Stimulated activated effector memory CD8-positive, alpha-beta T cell treated with anti-CD3 and anti-CD28 coated beads, Interleukin-12 subunit alpha, Interleukin-12 subunit beta, amount 100 ng/mL, for 72 hours (primary cell): ENCODE measurements at regions not wholly inside any gene's neighbourhood (a gene's known extent, or its start where the extent isn't known, plus 50 kb on each side); places are given as distances from the start of the nearest gene placed in this dataset.
"Not testable (repeated sequence)": the region's sequence is repeated elsewhere in the genome, so short reads cannot be mapped to it uniquely, and the experiment has no call there.

Source experiments
- ATAC-seq: fragments of 150-1000 bp; cut with Tn5 transposase; 2 replicates; pipeline ENCODE4 v1.10.0; 2021
- DNase-seq, 2 donors: peaks; one replicate each; pipeline ENCODE4 v3.0.0; 2021 to 2022; ENCODE audit warnings: low spot score in 2 of 2
- H3K27ac Mint-ChIP-seq: one replicate; pipeline ENCODE4 v1.8.0; 2022; ENCODE audit warnings: mild to moderate bottlenecking, mixed read lengths
- H3K36me3 Mint-ChIP-seq: one replicate; pipeline ENCODE4 v1.8.0; 2022; ENCODE audit warnings: mild to moderate bottlenecking, mixed read lengths
- H3K4me1 Mint-ChIP-seq: one replicate; pipeline ENCODE4 v1.8.0; 2022; ENCODE audit warnings: mixed read lengths
- H3K4me3 Mint-ChIP-seq: one replicate; pipeline ENCODE4 v1.8.0; 2022; ENCODE audit warnings: mild to moderate bottlenecking, mixed read lengths
- H3K9me3 Mint-ChIP-seq: one replicate; pipeline ENCODE4 v1.8.0; 2022; ENCODE audit warnings: mixed read lengths

DNA sequence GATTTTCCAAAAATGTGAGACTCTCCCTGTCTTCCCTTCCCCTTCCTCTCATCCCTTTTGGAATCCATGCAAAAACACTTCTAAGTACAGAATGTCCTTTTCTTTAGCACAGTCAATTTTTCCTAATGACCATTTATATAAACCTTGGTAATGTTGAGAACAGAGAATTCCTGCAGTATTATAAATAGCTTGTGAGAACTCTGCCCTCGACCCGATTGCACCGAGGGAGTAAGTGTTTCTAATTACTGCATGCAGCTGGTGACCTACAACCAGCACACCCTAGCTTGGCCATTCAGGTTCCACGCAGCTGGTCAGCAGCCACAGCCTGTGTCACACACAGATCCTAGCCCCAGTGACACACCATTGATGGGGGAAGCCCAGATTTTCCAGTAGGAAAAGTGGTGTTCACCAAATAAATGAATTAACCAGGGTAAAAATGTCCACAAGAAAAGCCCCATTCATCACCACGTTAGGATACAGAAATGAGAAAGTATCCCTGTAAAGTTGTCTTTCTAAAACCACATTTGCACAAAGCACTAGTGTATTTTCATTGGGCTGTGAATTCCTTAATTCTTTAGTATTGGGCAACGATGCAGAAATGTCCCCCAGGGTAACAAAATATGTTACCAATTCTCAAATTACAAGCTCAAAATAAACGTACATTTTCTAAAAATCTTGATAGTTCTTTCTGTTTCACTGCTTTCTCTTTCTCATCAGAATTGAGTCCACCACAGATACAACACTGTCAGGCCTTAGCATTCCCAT, 499.0 kb upstream of the KLF6 start:
- H3K4me3 Mint-ChIP-seq: no peak overlapping the region

DNA sequence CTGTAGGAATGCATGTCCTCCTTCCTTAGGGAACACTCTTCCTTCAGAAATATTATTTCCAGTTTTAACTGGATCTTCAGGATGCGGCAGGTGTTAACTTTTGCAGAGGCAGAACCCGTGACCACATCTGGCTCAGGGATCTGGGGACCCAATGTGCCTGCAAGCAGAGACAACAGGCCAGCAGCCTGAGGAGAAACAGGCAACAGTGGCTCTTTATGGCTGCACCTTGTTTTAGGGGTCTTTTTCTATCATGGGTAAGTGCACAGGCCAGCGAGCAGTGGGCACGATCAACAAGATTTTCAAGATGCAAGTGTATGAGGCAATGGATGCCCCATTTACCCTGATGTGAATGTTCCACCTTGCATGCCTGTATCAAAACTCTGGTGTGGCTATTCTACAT, 497.5 kb upstream of the KLF6 start:
- Mint-ChIP-seq H3K36me3 (no peaks in the 10 kb centered on the region), H3K9me3 (no peaks in the 10 kb centered on the region), H3K4me3 (no peak overlapping the region), H3K27ac (no peak overlapping the region), H3K4me1 (peaks cover 15% of the 10 kb centered on the region)
- DNase-seq (no peak), ATAC-seq (no peak)

More for the DNA sequence above, 499.0 kb upstream of the KLF6 start:
- H3K4me1 Mint-ChIP-seq: peaks cover 15% of the 10 kb centered on the region
- H3K36me3 Mint-ChIP-seq: no peaks in the 10 kb centered on the region
- H3K9me3 Mint-ChIP-seq: no peaks in the 10 kb centered on the region
- H3K27ac Mint-ChIP-seq: no peak overlapping the region
- no peak for DNase-seq
- no peak for ATAC-seq

DNA sequence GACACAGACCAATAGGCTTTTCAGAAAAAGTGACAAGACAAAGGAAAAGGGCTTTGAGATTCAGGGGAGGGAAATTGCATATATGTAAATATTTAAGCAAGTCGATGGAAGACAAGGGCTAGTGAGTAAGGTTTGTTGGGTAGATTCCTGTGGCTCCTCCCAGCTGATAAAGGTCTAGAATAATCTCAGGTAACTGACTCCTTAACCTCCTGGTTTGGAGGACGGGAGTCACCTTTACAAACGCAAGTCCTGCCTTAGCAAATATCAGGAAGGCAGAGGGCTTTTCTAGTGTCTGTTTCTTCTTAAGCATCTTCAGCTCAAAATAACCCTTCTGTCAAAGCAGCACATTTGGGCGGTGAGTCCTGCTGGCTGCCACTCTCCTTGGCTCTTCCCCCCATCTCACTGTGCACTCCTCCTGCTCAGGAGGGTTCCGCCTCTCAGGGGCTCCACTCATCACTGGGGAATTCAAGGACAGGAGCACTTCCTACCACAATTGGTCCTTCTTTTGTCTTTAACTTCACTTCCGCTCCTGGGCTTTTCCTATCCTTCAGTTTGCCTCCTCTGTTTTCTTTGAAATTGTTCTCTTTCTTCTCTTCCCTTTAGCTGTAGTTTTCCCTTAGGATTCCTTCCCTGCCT, 496.3 kb upstream of the KLF6 start:
- no peak for ATAC-seq
- no peak overlapping the region for H3K4me3 Mint-ChIP-seq
- no peaks in the 10 kb centered on the region for H3K9me3 Mint-ChIP-seq
- peaks cover 11% of the 10 kb centered on the region for H3K4me1 Mint-ChIP-seq
- no peak for DNase-seq
- H3K36me3 Mint-ChIP-seq: no peaks in the 10 kb centered on the region
- no peak overlapping the region for H3K27ac Mint-ChIP-seq

DNA sequence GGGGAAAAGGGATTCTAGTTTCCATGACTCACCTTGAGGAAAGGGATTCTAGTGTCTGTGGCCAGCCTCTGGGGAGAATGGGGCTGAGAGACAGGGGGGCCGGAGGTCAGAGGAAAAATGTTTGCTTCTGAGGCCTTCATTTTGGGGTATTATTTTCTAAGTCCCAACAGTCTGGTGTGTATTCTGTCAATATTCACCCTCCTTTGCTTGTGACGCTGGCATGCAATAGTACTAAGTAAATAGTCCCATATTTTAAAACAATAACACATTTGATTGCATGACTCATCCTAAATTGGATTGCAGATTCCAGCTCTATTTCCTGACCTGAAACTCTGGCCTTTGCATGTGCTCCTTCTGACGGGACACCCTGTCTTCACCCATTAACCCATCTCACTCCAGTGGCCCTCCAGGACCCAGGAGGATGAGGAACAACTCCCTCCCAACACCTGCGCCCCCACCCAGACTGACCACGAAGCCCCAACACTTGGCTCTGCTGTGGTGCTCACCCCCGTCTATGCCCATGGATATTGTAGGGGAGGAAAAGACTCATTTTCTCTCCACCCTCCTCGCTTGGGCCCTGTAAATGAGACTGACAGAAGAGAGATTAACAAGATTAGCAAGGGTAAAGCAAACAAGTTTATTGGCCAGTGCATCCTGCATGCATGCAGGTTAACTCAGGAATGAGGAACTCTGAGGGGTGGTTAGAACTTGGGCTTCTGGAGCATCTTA, 495.6 kb upstream of the KLF6 start:
- no peak overlapping the region for H3K4me3 Mint-ChIP-seq
- no peak overlapping the region for H3K27ac Mint-ChIP-seq

DNA sequence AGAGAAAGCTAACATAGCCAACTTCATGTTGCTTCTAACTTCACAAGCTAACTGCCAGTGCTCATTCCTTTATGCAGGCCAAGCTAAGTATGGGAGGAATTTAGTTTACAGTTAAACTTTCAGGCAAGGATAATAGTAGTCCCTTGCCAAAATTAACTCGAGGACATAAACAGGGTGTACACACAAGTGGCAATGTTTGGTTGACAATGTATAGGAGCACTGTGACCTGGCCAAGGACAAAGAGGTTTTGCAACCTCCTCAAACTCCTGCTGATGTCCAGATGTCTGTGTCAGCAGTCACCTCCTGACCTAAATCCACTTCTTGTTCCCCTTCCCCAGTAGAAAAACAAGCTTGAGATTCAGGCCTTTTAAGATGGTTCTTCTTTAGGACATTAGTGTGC, 494.6 kb upstream of the KLF6 start:
- H3K27ac Mint-ChIP-seq: no peak overlapping the region
- no peaks in the 10 kb centered on the region for H3K36me3 Mint-ChIP-seq
- H3K4me1 Mint-ChIP-seq: no peaks in the 10 kb centered on the region
- ATAC-seq (no peak), DNase-seq (no peak)
- H3K9me3 Mint-ChIP-seq: no peaks in the 10 kb centered on the region
- H3K4me3 Mint-ChIP-seq: no peak overlapping the region

More for the DNA sequence above, 495.6 kb upstream of the KLF6 start:
- DNase-seq (no peak), ATAC-seq (no peak)
- Mint-ChIP-seq H3K9me3 (no peaks in the 10 kb centered on the region), H3K36me3 (no peaks in the 10 kb centered on the region), H3K4me1 (peaks cover 7% of the 10 kb centered on the region)

DNA sequence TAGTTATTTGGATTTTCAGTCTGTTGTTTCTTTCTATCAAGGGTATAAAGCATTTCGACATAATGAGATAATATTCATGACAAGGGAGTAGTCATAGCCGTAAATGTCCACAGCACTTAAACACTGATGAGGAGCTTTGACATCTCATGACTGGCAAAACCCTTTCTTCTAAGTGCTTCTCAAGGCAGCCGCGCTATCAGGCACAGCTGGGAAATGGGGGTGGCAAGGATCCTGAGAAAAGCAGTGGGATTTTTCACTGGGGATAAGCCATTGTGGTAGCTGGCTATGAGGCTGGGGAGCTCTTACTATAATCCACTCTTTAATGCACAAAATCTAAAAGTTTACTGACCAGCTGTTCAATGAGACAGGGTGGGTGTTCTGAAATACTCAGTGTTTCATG, 493.2 kb upstream of the KLF6 start:
- no peak for ATAC-seq
- no peak for DNase-seq
- H3K9me3 Mint-ChIP-seq: no peaks in the 10 kb centered on the region
- no peak overlapping the region for H3K4me3 Mint-ChIP-seq
- no peaks in the 10 kb centered on the region for H3K4me1 Mint-ChIP-seq
- no peaks in the 10 kb centered on the region for H3K36me3 Mint-ChIP-seq
- H3K27ac Mint-ChIP-seq: no peak overlapping the region

DNA sequence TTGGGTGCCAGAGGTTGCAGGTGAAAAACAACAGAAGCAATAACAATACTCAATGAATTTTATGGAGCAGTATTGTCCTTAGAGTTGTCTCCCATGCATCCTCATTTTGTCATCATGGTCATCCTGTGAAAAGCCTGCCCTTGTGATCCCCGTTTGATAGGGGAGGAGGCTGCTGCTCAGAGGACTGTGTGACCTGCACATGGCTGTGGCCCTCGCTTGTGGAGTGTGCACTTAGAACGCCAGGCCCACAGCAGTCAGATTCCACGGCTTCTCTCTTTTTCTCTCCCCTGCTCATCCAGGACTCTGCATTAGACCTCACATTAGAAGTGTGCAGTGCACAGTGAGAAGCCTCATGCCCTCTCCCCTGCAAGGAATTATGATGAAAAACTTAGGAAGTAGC, 491.1 kb upstream of the KLF6 start:
- no peak overlapping the region for H3K4me3 Mint-ChIP-seq
- no peak for ATAC-seq
- H3K27ac Mint-ChIP-seq: no peak overlapping the region
- H3K4me1 Mint-ChIP-seq: no peaks in the 10 kb centered on the region
- H3K9me3 Mint-ChIP-seq: no peaks in the 10 kb centered on the region
- H3K36me3 Mint-ChIP-seq: no peaks in the 10 kb centered on the region
- no peak for DNase-seq

DNA sequence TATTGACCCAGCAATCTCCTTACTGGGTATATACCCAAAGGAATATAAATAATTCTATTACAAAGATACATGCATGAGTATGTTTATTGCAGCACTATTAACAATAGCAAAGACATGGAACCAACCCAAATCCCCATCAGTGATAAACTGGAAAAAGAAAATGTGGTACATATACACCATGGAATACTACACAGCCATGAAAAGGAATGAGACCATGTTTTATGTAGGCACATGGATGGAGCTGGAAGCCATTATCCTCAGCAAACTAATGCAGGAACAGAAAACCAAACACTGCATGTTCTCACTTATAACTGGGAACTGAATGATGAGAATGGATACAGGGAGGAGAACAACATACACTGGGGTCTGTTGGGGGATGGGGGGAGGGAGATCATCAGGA, 489.7 kb upstream of the KLF6 start:
- H3K4me1 Mint-ChIP-seq, H3K27ac Mint-ChIP-seq, H3K36me3 Mint-ChIP-seq, DNase-seq, ATAC-seq, H3K9me3 Mint-ChIP-seq, H3K4me3 Mint-ChIP-seq: not testable (repeated sequence)

DNA sequence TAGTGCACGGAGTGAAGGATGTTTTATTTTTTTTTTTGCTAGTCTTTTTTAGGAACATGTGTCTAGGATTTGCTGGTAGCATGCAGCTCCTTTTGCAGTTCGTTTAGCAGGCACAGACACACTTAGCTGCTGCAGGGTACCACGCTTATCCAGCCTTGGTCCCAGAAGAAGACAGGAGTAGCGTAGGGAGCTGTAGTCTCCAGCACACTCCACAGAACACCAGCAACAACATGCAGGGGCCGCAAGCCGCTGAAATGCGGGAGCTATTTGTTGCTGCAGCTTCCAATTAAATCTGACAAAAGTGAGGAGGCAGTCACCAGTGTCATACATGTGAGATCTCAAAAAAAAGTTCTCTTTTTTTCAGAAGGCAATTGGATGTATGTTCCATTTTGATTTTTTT, 486.2 kb upstream of the KLF6 start:
- Mint-ChIP-seq H3K27ac (no peak overlapping the region), H3K4me1 (peaks cover 11% of the 10 kb centered on the region), H3K9me3 (no peaks in the 10 kb centered on the region), H3K4me3 (no peak overlapping the region), H3K36me3 (no peaks in the 10 kb centered on the region)
- DNase-seq: peak in 1 of 2 donors; percentile 2
- ATAC-seq: no peak

DNA sequence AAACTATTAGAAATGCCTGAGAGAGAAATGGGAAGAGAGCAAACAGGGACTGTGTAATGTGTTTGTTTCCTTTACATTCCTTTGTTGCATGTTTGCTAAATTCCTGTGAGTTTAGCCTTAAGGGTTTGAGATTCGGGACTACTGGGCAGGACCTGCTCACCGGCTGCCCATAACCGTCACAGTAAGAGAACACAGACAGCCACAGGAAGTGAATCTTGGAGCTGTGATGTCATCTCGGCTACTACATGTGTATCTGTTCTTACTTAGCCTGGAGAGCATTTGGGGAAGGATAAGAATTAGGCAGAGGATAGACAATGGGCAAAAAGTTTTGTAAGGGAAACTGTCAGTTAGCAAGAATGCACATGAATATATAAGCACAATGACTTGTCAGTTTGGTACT, 485.1 kb upstream of the KLF6 start:
- no peak for ATAC-seq
- Mint-ChIP-seq H3K4me3 (no peak overlapping the region), H3K27ac (no peak overlapping the region), H3K4me1 (peaks cover 11% of the 10 kb centered on the region), H3K36me3 (no peaks in the 10 kb centered on the region), H3K9me3 (no peaks in the 10 kb centered on the region)
- DNase-seq: peak in 1 of 2 donors; percentile 2

DNA sequence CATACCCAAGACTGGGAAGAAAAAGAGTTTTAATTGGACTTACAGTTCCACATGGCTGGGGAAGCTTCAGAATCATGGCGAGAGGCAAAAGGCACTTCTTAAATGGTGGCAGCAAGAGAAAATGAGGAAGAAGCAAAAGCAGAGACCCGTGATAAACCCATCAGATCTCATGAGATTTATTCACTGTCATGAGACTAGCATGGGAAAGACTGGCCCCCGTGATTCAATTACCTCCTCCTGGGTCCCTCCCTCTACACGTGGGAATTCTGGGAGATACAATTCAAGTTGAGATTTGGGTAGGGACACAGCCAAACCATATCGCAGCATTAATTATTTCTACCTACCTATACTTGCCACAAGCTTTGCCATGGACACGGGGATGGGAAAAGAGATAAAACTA, 483.5 kb upstream of the KLF6 start:
- H3K4me1 Mint-ChIP-seq: peaks cover 11% of the 10 kb centered on the region
- not testable (repeated sequence) for H3K9me3 Mint-ChIP-seq, ATAC-seq, H3K36me3 Mint-ChIP-seq, DNase-seq, H3K27ac Mint-ChIP-seq, H3K4me3 Mint-ChIP-seq

DNA sequence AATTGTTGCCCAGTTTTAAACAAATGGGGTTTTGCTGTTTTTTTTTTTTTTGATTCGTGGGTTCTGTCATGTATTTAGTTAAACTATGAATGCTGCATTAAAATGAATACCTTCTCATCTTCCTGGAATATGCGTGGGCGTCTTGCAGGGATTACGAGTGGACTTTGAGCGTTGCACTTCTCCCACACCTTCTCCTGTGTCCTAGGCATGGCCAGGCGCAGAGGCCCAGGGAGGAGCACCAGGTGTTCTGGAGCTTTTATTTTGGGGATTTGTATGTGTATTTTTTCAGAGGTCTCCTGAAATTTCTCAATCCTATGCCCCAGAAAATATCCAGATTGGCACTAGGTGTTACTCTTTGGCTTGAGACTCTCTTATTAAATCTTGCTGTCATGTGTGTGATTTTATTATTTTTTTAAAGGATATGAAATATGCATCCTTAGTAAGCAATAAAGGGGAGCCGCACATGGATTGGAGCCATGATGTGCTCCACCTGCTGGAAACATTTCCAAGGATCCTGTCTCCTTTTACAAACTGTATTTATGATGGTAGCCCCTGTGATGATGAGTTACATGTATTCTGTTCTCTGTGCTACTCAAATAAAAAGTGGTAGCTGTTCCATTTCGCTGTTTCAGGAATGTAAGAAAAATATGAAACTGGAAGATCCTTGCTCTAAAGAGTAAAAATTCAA, 482.2 kb upstream of the KLF6 start:
- H3K4me3 Mint-ChIP-seq: no peak overlapping the region
- H3K4me1 Mint-ChIP-seq: peaks cover 11% of the 10 kb centered on the region
- no peak for ATAC-seq
- no peak for DNase-seq
- no peak overlapping the region for H3K27ac Mint-ChIP-seq
- no peaks in the 10 kb centered on the region for H3K36me3 Mint-ChIP-seq
- no peaks in the 10 kb centered on the region for H3K9me3 Mint-ChIP-seq

DNA sequence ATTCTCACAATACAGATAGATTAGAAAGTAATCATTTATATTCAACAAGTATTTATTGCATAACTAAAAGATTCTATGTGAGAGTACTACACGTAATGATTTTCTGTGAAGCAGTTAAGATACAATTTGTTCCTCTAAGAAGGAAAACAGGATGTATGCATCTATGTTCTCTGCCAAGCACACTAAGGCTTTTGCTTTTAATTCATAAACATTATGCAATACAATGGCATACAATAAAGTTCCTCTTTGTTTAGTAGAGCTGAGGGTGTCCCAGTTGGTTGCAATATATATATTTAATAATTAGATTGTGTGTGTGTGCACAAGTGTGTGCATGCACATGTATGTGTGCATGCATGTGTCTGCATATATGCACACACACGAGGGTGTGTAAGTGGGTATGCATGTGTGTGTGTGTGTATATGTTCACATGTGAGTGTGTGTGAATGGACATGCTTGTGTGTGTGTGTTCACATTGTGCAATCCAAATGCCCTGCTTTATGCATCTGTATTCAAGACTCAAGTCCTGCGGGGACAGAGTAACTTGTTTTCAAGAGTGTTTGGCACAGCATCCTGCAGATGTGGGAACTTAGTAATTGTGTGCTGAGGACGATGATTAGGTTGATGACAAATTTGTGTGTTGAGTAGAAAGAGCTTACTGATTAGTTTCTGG, 481.5 kb upstream of the KLF6 start:
- Mint-ChIP-seq H3K36me3 (no peaks in the 10 kb centered on the region), H3K27ac (no peak overlapping the region), H3K4me1 (peaks cover 11% of the 10 kb centered on the region), H3K9me3 (no peaks in the 10 kb centered on the region), H3K4me3 (no peak overlapping the region)
- DNase-seq: no peak
- no peak for ATAC-seq

DNA sequence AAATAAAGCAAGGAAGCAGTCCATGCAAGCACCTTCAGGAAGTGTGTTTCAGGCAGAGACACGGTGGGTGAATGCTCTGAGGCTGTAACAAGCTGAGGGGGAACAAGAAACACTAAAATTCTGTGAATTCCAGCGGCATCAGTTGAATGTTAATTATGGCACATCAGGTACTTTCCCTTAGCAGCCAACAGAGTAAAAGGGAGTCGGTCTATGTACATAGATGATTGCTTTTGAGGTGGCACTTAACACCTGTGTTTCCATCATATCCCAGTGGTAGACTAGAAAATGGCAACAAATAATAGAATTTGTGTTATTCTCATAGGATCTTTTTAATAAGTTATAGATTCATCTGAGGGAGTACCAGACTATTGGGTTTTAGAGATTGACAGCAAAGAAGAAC, 481.0 kb upstream of the KLF6 start:
- no peak overlapping the region for H3K27ac Mint-ChIP-seq
- no peaks in the 10 kb centered on the region for H3K36me3 Mint-ChIP-seq
- H3K4me3 Mint-ChIP-seq: no peak overlapping the region
- DNase-seq (no peak), ATAC-seq (no peak)
- H3K4me1 Mint-ChIP-seq: peaks cover 11% of the 10 kb centered on the region
- H3K9me3 Mint-ChIP-seq: no peaks in the 10 kb centered on the region
